PC-9 (cell line): ENCODE measurements at regions not wholly inside any gene's neighbourhood (a gene's known extent, or its start where the extent isn't known, plus 50 kb on each side); places are given as distances from the start of the nearest gene placed in this dataset.

ENCODE experiments used
- BruUV-seq: library from RNA; stranded (reverse); fragments of 400-500 nt; replicated peaks from 2 replicates; lab custom pipeline; 2021; lab: Mats Ljungman, UMichigan
- CTCF ChIA-PET: fragments of 300-600 bp; sonication (Branson Sonifier 250); formaldehyde crosslinking; loops from one replicate; lab custom pipeline; 2022; ENCODE audit warnings: antibody characterized with exemption; lab: Charles Lee
- POLR2A ChIA-PET: fragments of 300-600 bp; sonication (Branson Sonifier 250); formaldehyde crosslinking; loops from one replicate; lab custom pipeline; 2022; ENCODE audit warnings: antibody characterized with exemption; ENCODE audit not compliant: unreplicated experiment; lab: Charles Lee
- DNase-seq, 2 experiments: peaks; one replicate each; pipeline versions ENCODE4 v3.0.0 to v3.0.0-alpha.2; 2015 to 2022; ENCODE audit warnings: mixed read lengths in 1 of 2
- H2AFZ ChIP-seq: fragments of 200-600 bp; sonication (generic); 2 replicates; pipeline ENCODE4 v1.8.1; 2017; ENCODE audit warnings: antibody characterized with exemption
- H3F3A ChIP-seq: fragments of 200-600 bp; sonication (generic); 2 replicates; pipeline ENCODE4 v1.8.1; 2017; ENCODE audit warnings: antibody characterized with exemption, mild to moderate bottlenecking, low read depth; ENCODE audit not compliant: insufficient read depth
- H3K27ac ChIP-seq: fragments of 200-600 bp; sonication (generic); 2 replicates; pipeline ENCODE4 v1.6.1; 2016; ENCODE audit warnings: mixed run types
- H3K27me3 ChIP-seq: fragments of 200-600 bp; sonication (generic); 2 replicates; pipeline ENCODE4 v1.6.1; 2016; ENCODE audit warnings: low read depth, mixed run types; ENCODE audit not compliant: insufficient read depth
- H3K36me3 ChIP-seq: fragments of 200-600 bp; sonication (generic); 2 replicates; pipeline ENCODE4 v1.6.1; 2016; ENCODE audit warnings: low read depth, mixed run types
- H3K4me1 ChIP-seq: fragments of 200-600 bp; sonication (generic); replicated peaks from 2 replicates; pipeline ENCODE4 v1.6.1; 2016; ENCODE audit warnings: mixed run types; ENCODE audit not compliant: insufficient read depth
- H3K4me2 ChIP-seq: fragments of 200-600 bp; sonication (generic); 2 replicates; pipeline ENCODE4 v1.6.1; 2017; ENCODE audit warnings: mixed run types
- H3K4me3 ChIP-seq: fragments of 200-600 bp; sonication (generic); 2 replicates; pipeline ENCODE4 v1.6.1; 2016; ENCODE audit warnings: mixed run types
- H3K79me2 ChIP-seq: fragments of 200-600 bp; sonication (generic); 2 replicates; pipeline ENCODE4 v1.6.1; 2017; ENCODE audit warnings: low read depth, mixed run types
- H3K9me2 ChIP-seq: fragments of 200-600 bp; sonication (generic); 2 replicates; pipeline ENCODE4 v1.8.1; 2017; ENCODE audit warnings: mild to moderate bottlenecking; ENCODE audit not compliant: insufficient read depth
- H3K9me3 ChIP-seq: fragments of 200-600 bp; sonication (generic); 2 replicates; pipeline ENCODE4 v1.8.1; 2016; ENCODE audit warnings: low read depth; ENCODE audit not compliant: insufficient read depth
- H4K20me1 ChIP-seq: fragments of 200-600 bp; sonication (generic); 2 replicates; pipeline ENCODE4 v1.8.1; 2017; ENCODE audit not compliant: insufficient read depth
- EZH2 ChIP-seq: fragments of 200-600 bp; sonication (generic); IDR thresholded peaks from 2 replicates; pipeline ENCODE4 v1.8.0; 2017; ENCODE audit warnings: antibody characterized with exemption, low read depth
- intact Hi-C: fragments of 100-400 bp; cut with micrococcal nuclease; formaldehyde crosslinking; loops from one replicate; pipeline ENCODE4 v1.10.0; 2022; ENCODE audit not compliant: unreplicated experiment
- TF ChIP-seq, protein P1 (sequence below): fragments of 200-600 bp; sonication (generic); conservative IDR thresholded peaks from 2 replicates; pipeline ENCODE4 v1.6.1; 2017; ENCODE audit warnings: mixed run types, antibody characterized with exemption, mild to moderate bottlenecking, moderate library complexity

DNA sequence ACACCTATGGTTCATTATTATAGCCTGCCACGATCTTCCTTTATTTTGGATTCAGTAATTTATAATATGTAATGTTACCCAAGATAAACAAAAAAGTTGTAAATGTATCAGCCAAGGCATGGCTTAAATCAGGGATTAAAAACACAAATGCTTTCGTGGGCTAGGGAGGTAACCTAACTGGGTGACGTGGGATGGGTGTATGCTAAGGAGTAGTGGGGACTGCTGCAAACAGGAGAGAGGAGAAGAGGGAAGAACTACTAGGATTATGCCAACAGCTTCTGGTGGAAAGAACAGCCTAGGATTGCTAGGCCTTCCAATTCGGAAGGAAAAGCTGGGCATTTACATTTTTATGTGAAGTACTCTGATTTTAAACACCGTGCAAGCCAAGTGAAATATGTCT, 244.8 kb upstream of the POU3F2 start:
- no peak for TF ChIP-seq EZH2
- TF ChIP-seq, protein P1, sequence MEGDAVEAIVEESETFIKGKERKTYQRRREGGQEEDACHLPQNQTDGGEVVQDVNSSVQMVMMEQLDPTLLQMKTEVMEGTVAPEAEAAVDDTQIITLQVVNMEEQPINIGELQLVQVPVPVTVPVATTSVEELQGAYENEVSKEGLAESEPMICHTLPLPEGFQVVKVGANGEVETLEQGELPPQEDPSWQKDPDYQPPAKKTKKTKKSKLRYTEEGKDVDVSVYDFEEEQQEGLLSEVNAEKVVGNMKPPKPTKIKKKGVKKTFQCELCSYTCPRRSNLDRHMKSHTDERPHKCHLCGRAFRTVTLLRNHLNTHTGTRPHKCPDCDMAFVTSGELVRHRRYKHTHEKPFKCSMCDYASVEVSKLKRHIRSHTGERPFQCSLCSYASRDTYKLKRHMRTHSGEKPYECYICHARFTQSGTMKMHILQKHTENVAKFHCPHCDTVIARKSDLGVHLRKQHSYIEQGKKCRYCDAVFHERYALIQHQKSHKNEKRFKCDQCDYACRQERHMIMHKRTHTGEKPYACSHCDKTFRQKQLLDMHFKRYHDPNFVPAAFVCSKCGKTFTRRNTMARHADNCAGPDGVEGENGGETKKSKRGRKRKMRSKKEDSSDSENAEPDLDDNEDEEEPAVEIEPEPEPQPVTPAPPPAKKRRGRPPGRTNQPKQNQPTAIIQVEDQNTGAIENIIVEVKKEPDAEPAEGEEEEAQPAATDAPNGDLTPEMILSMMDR: no peak
- H4K20me1 ChIP-seq: no peaks in the 10 kb centered on the region
- intact Hi-C loops: no loop called here
- no peaks in the 10 kb centered on the region for H3F3A ChIP-seq
- BruUV-seq: no TSS peak
- no peaks in the 10 kb centered on the region for H3K27me3 ChIP-seq
- H3K36me3 ChIP-seq: no peaks in the 10 kb centered on the region
- H3K4me2 ChIP-seq: no peak overlapping the region
- no peak overlapping the region for H3K4me3 ChIP-seq
- CTCF ChIA-PET: no interaction called here
- H3K9me3 ChIP-seq: no peaks in the 10 kb centered on the region
- no peak overlapping the region for H3K27ac ChIP-seq
- H3K4me1 ChIP-seq: no peaks in the 10 kb centered on the region
- H2AFZ ChIP-seq: no peak overlapping the region
- POLR2A ChIA-PET: no interaction called here
- H3K79me2 ChIP-seq: no peaks in the 10 kb centered on the region
- no peaks in the 10 kb centered on the region for H3K9me2 ChIP-seq
- no peak for DNase-seq

DNA sequence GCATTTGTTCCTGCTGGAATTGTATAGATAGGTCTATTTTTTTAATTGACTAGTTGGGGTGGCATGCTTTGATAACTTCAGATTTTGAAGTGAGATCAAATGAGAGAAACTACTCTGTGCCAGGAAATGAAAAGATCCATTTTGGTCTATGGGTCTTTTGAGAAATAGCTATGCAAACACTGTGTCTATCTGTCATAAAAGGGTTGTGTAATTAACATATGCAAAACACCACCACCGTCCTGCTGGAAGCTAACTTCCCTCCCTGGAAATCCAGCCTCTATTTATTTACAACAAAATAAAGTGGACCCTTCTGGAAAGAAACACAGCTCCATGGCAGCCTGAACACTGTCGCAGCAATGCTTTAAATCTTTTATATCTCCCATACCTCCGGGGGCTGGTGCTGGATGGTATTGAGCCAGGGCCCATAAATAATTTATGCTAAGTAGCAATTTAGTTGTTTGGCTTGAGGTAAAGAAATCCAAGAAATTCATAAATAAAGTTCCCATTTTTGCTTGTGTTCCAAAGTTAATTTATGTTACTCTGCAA, 244.2 kb upstream of the POU3F2 start:
- CTCF ChIA-PET: no interaction called here
- BruUV-seq: no TSS peak
- Histone ChIP-seq H3K9me2 (no peaks in the 10 kb centered on the region), H3F3A (no peaks in the 10 kb centered on the region), H3K79me2 (no peaks in the 10 kb centered on the region), H3K4me2 (no peak overlapping the region), H3K4me1 (no peaks in the 10 kb centered on the region), H3K36me3 (no peaks in the 10 kb centered on the region), H3K27ac (no peak overlapping the region), H2AFZ (no peak overlapping the region), H3K27me3 (no peaks in the 10 kb centered on the region), H3K4me3 (no peak overlapping the region), H4K20me1 (no peaks in the 10 kb centered on the region), H3K9me3 (no peaks in the 10 kb centered on the region)
- intact Hi-C loops: no loop called here
- no peak for DNase-seq
- POLR2A ChIA-PET: no interaction called here
- no peak for TF ChIP-seq EZH2
- TF ChIP-seq, protein P1: no peak

DNA sequence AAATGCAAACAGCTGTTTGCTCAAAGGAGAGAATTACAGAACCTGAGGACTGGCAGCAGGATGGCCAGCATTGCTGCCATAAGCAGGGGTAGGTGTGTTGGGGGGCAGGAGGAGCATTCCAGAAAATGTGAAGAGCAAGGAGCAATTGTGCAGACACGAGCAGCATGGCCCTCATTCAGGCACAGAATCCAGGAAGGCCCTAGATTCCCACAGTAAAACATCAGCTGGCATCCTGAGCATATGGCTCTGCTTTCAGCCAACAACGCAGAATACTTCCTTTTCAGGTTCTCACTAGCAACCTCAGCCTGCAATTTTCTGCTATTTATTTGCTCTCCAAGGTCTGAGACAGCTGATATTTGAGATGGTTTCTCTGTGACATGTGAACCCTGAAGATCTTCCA, 243.4 kb upstream of the POU3F2 start:
- H3K27me3 ChIP-seq: no peaks in the 10 kb centered on the region
- H2AFZ ChIP-seq: no peak overlapping the region
- H3K4me3 ChIP-seq: no peak overlapping the region
- H3K27ac ChIP-seq: no peak overlapping the region
- DNase-seq: no peak
- H3K79me2 ChIP-seq: no peaks in the 10 kb centered on the region
- POLR2A ChIA-PET: no interaction called here
- no peaks in the 10 kb centered on the region for H3F3A ChIP-seq
- H4K20me1 ChIP-seq: no peaks in the 10 kb centered on the region
- no peaks in the 10 kb centered on the region for H3K4me1 ChIP-seq
- H3K9me2 ChIP-seq: no peaks in the 10 kb centered on the region
- CTCF ChIA-PET: no interaction called here
- no peaks in the 10 kb centered on the region for H3K9me3 ChIP-seq
- no peak overlapping the region for H3K4me2 ChIP-seq
- intact Hi-C loops: no loop called here
- TF ChIP-seq EZH2: no peak
- TF ChIP-seq, protein P1: no peak
- no peaks in the 10 kb centered on the region for H3K36me3 ChIP-seq
- BruUV-seq: no TSS peak
